Heart right ventricle (tissue), 16 donors: ENCODE measurements at regions not wholly inside any gene's neighbourhood (a gene's known extent, or its start where the extent isn't known, plus 50 kb on each side); places are given as distances from the start of the nearest gene placed in this dataset.

Source experiments
- ATAC-seq, 8 donors: fragments of 200-7000 bp; cut with Tn5 transposase; one replicate each; pipeline ENCODE4 v1.9.1; 2020; ENCODE audit warnings: mild to moderate bottlenecking in 8 of 8, moderate library complexity in 8 of 8, moderate number of reproducible peaks in 1 of 8
- DNase-seq, 2 donors: peaks; one replicate each; pipeline ENCODE4 v3.0.0-alpha.2; 2020
- H3K27ac ChIP-seq, 10 donors: fragments of 200-600 bp; sonication (generic) in 2 of 10; one replicate each; pipeline versions ENCODE4 v1.5.0 to v1.8.0; 2020 to 2022; ENCODE audit warnings: mild to moderate bottlenecking in 3 of 10
- H3K27me3 ChIP-seq, 7 donors: fragments of 200-600 bp; one replicate each; pipeline ENCODE4 v1.8.0; 2021 to 2022; ENCODE audit warnings: mild to moderate bottlenecking in 2 of 7
- H3K36me3 ChIP-seq, 9 donors: fragments of 200-600 bp; sonication (generic) in 1 of 9; one replicate each; pipeline versions ENCODE4 v1.5.0 to v1.8.0; 2020 to 2022; ENCODE audit warnings: mild to moderate bottlenecking in 2 of 9
- H3K4me1 ChIP-seq, 9 donors: fragments of 200-600 bp; sonication (generic) in 1 of 9; one replicate each; pipeline versions ENCODE4 v1.5.0 to v1.8.0; 2020 to 2022; ENCODE audit warnings: mild to moderate bottlenecking in 4 of 9
- H3K4me3 ChIP-seq, 10 donors: fragments of 200-600 bp; sonication (generic) in 2 of 10; one replicate each; pipeline versions ENCODE4 v1.5.0 to v1.8.0; 2020 to 2022; ENCODE audit warnings: mild to moderate bottlenecking in 7 of 10, moderate library complexity in 2 of 10
- H3K9me3 ChIP-seq, 11 donors: fragments of 200-600 bp in 10 of 11; sonication (generic) in 2 of 11; one replicate each; pipeline versions ENCODE4 v1.5.0 to v1.8.0; 2013 to 2022; ENCODE audit warnings: mild to moderate bottlenecking in 2 of 11, control low read depth in 1 of 11, moderate library complexity in 1 of 11
- WGBS, 2 donors: extraction: QIAGEN DNeasy Blood & Tissue Kit; methylation state at CpG; one replicate each; pipeline ENCODE4 v1.1.7; 2013; ENCODE audit warnings: inconsistent platforms in 1 of 2; 5-methylcytosine and 5-hydroxymethylcytosine counted together
- intact Hi-C, 10 donors: fragments of 100-400 bp; cut with DNase I; formaldehyde crosslinking; loops; one replicate each; pipeline versions ENCODE4 v1.11.1 to v1.14.2; 2022
- TF ChIP-seq, protein P1 (sequence below), 9 donors: fragments of 200-600 bp; sonication (generic) in 2 of 9; IDR thresholded peaks; one replicate each; pipeline versions ENCODE4 v1.5.0 to v1.8.0; 2021 to 2022; ENCODE audit warnings: antibody characterized with exemption in 9 of 9, mild to moderate bottlenecking in 5 of 9, moderate library complexity in 1 of 9
- donor health status: Arrhythmogenic right ventricular cardiomyopathy.
- donor health status: ischemic (EF 13 %, LVEDD 7.1; RV severe dilation, severe dysfunction).
- donor health status: healthy with polysubstance abuse.
- donor health status: DM: no; HTN: yes; CAD: no.
- donor health status: DM: no; HTN: no; CAD: no.
- donor health status: ischemic (EF 25% LVEDD 6.9; RV normal size, moderate dysfunction).
- donor health status: ischemic (EF 25% LVEDD 5.7; RV mildly dilated, moderate dysfunction).
- donor health status: healthy.
- donor health status: DM: yes; HTN: yes; CAD: no.
- donor health status: Ischemic cardiomyopathy.
- donor health status: ischemic (EF 35%, LVEDD 5.7; RV mildly dilated, moderate dysfunction).
- donor health status: nonischemic (EF 11% LVEDD 7.7; RV severe dilation, severe dysfunction).
- donor health status: DM: yes; HTN: yes; CAD: no.
- donor health status: PGD.
- donor health status: ischemic (EF 29% LVEDD 5.4; RV normal size, mild dysfunction).
- donor health status: nonischemic (EF 23%, LVEDD 6.1; RV moderate dilation, normal function).

DNA sequence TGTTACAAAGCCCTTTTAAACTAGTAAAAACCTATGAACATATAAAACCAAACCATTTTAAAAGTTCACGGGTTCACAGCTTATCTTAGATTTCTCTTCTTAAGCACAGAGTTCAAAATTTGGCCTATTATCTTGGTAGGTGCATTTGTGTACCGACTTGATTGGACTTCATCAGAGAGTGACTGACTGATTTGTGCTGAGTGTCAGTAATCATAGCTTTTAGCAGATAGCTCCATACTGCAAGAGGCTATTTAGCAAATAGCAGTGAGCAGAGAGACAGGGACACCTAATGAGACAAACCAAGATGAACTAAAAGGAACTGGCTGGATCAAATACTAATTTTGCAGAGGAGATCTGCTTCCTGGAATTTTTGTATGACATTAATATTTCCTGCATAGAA is 274.5 kb downstream of the PRR16 start:
- DNase-seq (no peak), ATAC-seq (no peak)
- WGBS, 2 donors = 58 to 62% methylated on average over 2 of the region's 2 CpGs
- Histone ChIP-seq H3K4me3 (no peak overlapping the region), H3K9me3 (no peaks in the 10 kb centered on the region), H3K36me3 (no peaks in the 10 kb centered on the region), H3K27me3 (no peaks in the 10 kb centered on the region), H3K27ac (no peak overlapping the region), H3K4me1 (no peaks in the 10 kb centered on the region)
- TF ChIP-seq, protein P1, sequence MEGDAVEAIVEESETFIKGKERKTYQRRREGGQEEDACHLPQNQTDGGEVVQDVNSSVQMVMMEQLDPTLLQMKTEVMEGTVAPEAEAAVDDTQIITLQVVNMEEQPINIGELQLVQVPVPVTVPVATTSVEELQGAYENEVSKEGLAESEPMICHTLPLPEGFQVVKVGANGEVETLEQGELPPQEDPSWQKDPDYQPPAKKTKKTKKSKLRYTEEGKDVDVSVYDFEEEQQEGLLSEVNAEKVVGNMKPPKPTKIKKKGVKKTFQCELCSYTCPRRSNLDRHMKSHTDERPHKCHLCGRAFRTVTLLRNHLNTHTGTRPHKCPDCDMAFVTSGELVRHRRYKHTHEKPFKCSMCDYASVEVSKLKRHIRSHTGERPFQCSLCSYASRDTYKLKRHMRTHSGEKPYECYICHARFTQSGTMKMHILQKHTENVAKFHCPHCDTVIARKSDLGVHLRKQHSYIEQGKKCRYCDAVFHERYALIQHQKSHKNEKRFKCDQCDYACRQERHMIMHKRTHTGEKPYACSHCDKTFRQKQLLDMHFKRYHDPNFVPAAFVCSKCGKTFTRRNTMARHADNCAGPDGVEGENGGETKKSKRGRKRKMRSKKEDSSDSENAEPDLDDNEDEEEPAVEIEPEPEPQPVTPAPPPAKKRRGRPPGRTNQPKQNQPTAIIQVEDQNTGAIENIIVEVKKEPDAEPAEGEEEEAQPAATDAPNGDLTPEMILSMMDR (IDR thresholded peaks at IDR 0.05) = no peak
- intact Hi-C loops = no loop called here

DNA sequence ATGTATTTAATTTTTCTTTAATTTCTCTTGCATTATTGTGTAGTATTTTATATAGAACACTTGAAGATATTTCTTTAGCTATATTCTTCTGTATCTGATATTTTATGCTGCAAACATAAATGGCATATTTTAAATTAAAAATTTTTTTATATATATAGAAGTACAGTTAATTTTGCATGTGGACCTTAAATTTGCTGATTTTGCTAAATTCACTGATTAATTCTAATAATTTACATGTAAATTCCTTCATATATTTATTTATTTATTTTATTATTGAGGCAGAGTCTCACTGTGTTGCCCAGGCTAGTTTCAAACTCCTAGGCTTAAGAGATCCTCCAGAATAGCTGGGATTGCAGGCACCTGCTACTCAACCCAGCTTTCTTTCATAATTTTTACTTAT is 276.9 kb downstream of the PRR16 start:
- TF ChIP-seq, protein P1 (IDR thresholded peaks at IDR 0.05) = no peak
- intact Hi-C loops = no loop called here

GRCh38 chr5:120748474-120748873 is 284.4 kb downstream of the PRR16 start:
- DNase-seq (no peak), ATAC-seq (no peak)
- 79 to 83% methylated on average over 2 of the region's 2 CpGs for WGBS, 2 donors
- TF ChIP-seq, protein P1 (IDR thresholded peaks at IDR 0.05) = no peak
- intact Hi-C loops = no loop called here
- Histone ChIP-seq H3K4me3 (no peak overlapping the region), H3K4me1 (no peaks in the 10 kb centered on the region), H3K27ac (no peak overlapping the region), H3K27me3 (no peaks in the 10 kb centered on the region), H3K36me3 (no peaks in the 10 kb centered on the region), H3K9me3 (peaks cover 0 to 6% (median 0%) of the 10 kb centered on the region in 11 donors)

More for the DNA sequence above, 276.9 kb downstream of the PRR16 start:
- H3K36me3 ChIP-seq = no peaks in the 10 kb centered on the region
- H3K4me1 ChIP-seq = no peaks in the 10 kb centered on the region
- H3K9me3 ChIP-seq = no peaks in the 10 kb centered on the region
- no peaks in the 10 kb centered on the region for H3K27me3 ChIP-seq
- ATAC-seq = no peak
- no peak overlapping the region for H3K27ac ChIP-seq
- no peak for DNase-seq
- no peak overlapping the region for H3K4me3 ChIP-seq

- Histone ChIP-seq H3K9me3 (peaks cover 0 to 6% (median 0%) of the 10 kb centered on the region in 11 donors), H3K4me3 (no peak overlapping the region), H3K27ac (no peak overlapping the region), H3K27me3 (no peaks in the 10 kb centered on the region), H3K36me3 (no peaks in the 10 kb centered on the region), H3K4me1 (no peaks in the 10 kb centered on the region)
- DNase-seq = no peak
- ATAC-seq = no peak
- WGBS, 2 donors = 76 to 78% methylated on average over 3 of the region's 3 CpGs
- TF ChIP-seq, protein P1 (IDR thresholded peaks at IDR 0.05) = no peak
- intact Hi-C loops = no loop called here
These were observed 285.6 kb downstream of the PRR16 start for GRCh38 chr5:120749737-120750136.

GRCh38 chr5:120759587-120759986 is 295.5 kb downstream of the PRR16 start:
- H3K36me3 ChIP-seq = no peaks in the 10 kb centered on the region
- H3K4me3 ChIP-seq = no peak overlapping the region
- intact Hi-C loops = no loop called here
- TF ChIP-seq, protein P1 (IDR thresholded peaks at IDR 0.05) = no peak
- no peaks in the 10 kb centered on the region for H3K27me3 ChIP-seq
- no peak overlapping the region for H3K27ac ChIP-seq
- no peak for ATAC-seq
- no peak for DNase-seq
- H3K4me1 ChIP-seq = no peaks in the 10 kb centered on the region
- H3K9me3 ChIP-seq = peaks cover 0 to 33% (median 4%) of the 10 kb centered on the region in 11 donors
